GM12878 (cell line): ENCODE measurements at regions not wholly inside any gene's neighbourhood (a gene's known extent, or its start where the extent isn't known, plus 50 kb on each side); places are given as distances from the start of the nearest gene placed in this dataset.

ENCODE experiments used
- EED ChIP-seq: sonication (generic); IDR thresholded peaks from 2 replicates; pipeline ENCODE4 v1.6.1; 2016; ENCODE audit warnings: antibody characterized with exemption, low read depth
- EZH2 ChIP-seq: IDR thresholded peaks from 2 replicates; pipeline ENCODE4 v1.6.1; 2012; ENCODE audit warnings: low read depth, mild to moderate bottlenecking, control low read depth, inconsistent platforms, low read length, borderline replicate concordance; ENCODE audit not compliant: control insufficient read depth
- RCOR1 ChIP-seq: conservative IDR thresholded peaks from 2 replicates; pipeline ENCODE4 v1.6.1; 2012; ENCODE audit warnings: low read depth, low read length, improper control_type of control experiment
- ZSCAN29 ChIP-seq: fragments of 450-650 bp; IDR thresholded peaks from 2 replicates; pipeline ENCODE4 v1.6.1; 2017; ENCODE audit warnings: mild to moderate bottlenecking, moderate library complexity

- TF ChIP-seq EZH2 (no peak), RCOR1 (no peak), ZSCAN29 (no peak), EED (no peak)
Measured at GRCh38 chr16:66260522-66261254, 105.8 kb upstream of the CDH5 start.
